HFFc6 (cell line): ENCODE measurements at regions not wholly inside any gene's neighbourhood (a gene's known extent, or its start where the extent isn't known, plus 50 kb on each side); places are given as distances from the start of the nearest gene placed in this dataset.

Experiments used
- DNase-seq: peaks from one replicate; pipeline ENCODE4 v3.0.0-alpha.2; 2018
- H3K27ac Mint-ChIP-seq: 2 replicates; pipeline ENCODE4 v1.8.0; 2020; ENCODE audit warnings: mild to moderate bottlenecking, mixed read lengths
- H3K27me3 Mint-ChIP-seq: 2 replicates; pipeline ENCODE4 v1.8.0; 2021; ENCODE audit warnings: mild to moderate bottlenecking, moderate library complexity, mixed read lengths; ENCODE audit not compliant: insufficient read depth
- H3K36me3 Mint-ChIP-seq: 2 replicates; pipeline ENCODE4 v1.8.0; 2021; ENCODE audit warnings: low read depth, mixed read lengths
- H3K4me1 Mint-ChIP-seq: 2 replicates; pipeline ENCODE4 v1.8.0; 2020; ENCODE audit warnings: low read depth, mixed read lengths
- H3K4me3 Mint-ChIP-seq: 2 replicates; pipeline ENCODE4 v1.8.0; 2020; ENCODE audit warnings: mild to moderate bottlenecking, moderate library complexity, mixed read lengths
- H3K9me3 Mint-ChIP-seq: 2 replicates; pipeline ENCODE4 v1.8.0; 2020; ENCODE audit warnings: mild to moderate bottlenecking, mixed read lengths
- TF ChIP-seq, protein P1 (sequence below): fragments of 200-600 bp; sonication (generic); IDR thresholded peaks from 2 replicates; pipeline ENCODE4 v1.5.0; 2021; ENCODE audit warnings: antibody characterized with exemption, mild to moderate bottlenecking

DNA sequence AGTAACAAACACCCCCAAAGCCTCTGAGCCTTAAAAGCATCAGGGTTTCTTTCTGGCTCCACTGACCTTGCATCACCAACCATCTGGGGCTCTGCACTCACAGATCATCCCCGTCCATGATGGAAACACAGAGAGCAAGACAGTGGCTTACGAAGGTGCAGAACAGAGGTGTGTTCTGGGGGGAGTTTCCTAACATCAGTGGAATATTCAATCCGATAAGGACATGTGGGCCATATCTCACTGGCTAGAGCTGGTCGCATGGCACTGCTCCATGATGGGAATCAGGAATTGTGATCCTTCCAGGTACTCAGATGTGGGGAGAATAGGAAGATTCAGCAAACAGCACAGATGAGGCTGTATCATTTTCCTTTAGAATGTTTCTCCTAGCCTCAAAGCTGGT, 457.2 kb downstream of the IRS2 start:
- no peak overlapping the region for H3K27ac Mint-ChIP-seq
- TF ChIP-seq, protein P1, sequence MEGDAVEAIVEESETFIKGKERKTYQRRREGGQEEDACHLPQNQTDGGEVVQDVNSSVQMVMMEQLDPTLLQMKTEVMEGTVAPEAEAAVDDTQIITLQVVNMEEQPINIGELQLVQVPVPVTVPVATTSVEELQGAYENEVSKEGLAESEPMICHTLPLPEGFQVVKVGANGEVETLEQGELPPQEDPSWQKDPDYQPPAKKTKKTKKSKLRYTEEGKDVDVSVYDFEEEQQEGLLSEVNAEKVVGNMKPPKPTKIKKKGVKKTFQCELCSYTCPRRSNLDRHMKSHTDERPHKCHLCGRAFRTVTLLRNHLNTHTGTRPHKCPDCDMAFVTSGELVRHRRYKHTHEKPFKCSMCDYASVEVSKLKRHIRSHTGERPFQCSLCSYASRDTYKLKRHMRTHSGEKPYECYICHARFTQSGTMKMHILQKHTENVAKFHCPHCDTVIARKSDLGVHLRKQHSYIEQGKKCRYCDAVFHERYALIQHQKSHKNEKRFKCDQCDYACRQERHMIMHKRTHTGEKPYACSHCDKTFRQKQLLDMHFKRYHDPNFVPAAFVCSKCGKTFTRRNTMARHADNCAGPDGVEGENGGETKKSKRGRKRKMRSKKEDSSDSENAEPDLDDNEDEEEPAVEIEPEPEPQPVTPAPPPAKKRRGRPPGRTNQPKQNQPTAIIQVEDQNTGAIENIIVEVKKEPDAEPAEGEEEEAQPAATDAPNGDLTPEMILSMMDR = no peak
- no peak overlapping the region for H3K4me3 Mint-ChIP-seq
- H3K9me3 Mint-ChIP-seq = no peaks in the 10 kb centered on the region
- H3K27me3 Mint-ChIP-seq = peaks cover 3% of the 10 kb centered on the region
- peaks cover 22% of the 10 kb centered on the region for H3K4me1 Mint-ChIP-seq
- no peak for DNase-seq
- no peaks in the 10 kb centered on the region for H3K36me3 Mint-ChIP-seq

DNA sequence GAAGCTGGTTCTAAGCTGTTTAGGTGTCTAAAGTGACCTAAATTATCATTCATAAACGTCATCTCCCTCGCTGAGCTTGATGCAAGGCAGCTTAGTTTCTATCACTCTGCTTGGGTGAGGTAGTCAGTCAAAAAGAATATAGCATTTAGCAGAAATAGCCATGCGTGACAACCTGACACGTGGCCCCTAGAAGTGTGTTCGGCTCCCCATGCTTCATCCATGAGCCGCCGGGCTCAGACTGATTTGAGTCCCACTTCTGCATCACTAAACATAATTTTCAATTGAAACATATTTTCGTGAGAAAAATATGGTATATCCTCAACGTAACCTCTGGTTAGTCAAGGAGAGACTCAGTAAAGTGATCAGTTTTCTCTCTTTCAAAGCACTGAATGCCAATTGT, 459.8 kb downstream of the IRS2 start:
- Mint-ChIP-seq H3K36me3 (no peaks in the 10 kb centered on the region), H3K9me3 (no peaks in the 10 kb centered on the region)
- TF ChIP-seq, protein P1 = no peak

DNA sequence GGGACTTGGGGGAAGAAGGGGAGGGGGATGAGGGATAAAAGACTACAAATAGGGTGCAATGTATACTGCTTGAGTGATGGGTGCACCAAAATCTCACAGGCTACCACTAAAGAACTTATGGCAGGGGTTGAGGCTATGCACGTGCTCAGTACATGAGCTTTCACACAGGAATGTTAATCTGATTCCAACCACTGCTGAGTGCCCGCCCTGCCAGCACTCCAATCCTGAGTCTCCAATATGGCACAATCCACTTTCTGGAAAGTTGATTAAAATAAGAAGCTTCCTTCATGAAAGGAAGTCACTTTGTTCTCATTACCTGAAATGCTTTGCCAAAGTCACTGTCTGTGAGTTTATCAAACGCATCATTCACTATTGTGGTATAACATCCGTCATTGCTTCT, 463.0 kb downstream of the IRS2 start:
- Mint-ChIP-seq H3K36me3 (peaks cover 5% of the 10 kb centered on the region; the same call in 1 of the 2 replicates), H3K4me3 (no peak overlapping the region), H3K9me3 (peaks cover 4% of the 10 kb centered on the region; the same call in 1 of the 2 replicates), H3K4me1 (no peaks in the 10 kb centered on the region; the same call in 1 of the 2 replicates), H3K27ac (no peak overlapping the region), H3K27me3 (peaks cover 9% of the 10 kb centered on the region)
- DNase-seq = no peak
- TF ChIP-seq, protein P1 = no peak

More for the DNA sequence above, 459.8 kb downstream of the IRS2 start:
- DNase-seq = no peak
- peaks cover 12% of the 10 kb centered on the region for H3K4me1 Mint-ChIP-seq
- no peak overlapping the region for H3K4me3 Mint-ChIP-seq
- H3K27me3 Mint-ChIP-seq = peaks cover 7% of the 10 kb centered on the region
- no peak overlapping the region for H3K27ac Mint-ChIP-seq

DNA sequence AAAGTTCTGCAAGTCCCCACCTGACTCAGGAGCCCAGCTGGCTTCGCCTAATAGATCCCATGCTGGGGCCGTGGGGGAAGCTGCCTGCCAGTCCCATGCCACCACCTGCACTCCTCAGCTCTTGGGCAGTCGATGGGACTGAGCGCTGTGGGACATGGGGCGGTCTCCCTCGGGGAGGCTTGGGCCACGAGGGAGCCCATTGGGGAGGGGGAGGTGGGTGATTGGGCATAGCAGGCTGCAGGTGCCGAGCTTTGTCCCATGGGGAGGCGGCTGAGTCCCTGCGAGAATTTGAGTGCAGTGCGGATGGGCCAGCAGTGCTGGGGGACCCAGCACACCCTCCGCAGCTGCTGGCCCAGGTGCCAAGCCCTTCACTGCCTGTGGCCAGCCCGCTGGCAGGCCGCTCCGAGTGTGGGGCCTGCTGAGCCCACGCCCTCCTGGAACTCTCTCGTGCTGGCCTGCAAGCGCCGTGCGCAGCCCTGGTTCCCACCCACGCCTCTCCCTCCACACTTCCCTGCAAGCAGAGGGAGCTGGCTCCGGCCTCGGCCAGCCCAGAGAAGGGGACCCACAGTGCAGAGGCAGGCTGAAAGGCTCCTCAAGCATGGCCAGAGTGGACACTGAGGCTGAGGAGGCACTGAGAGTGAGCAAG, 467.3 kb downstream of the IRS2 start:
- Mint-ChIP-seq H3K9me3 (peaks cover 10% of the 10 kb centered on the region; the same call in 1 of the 2 replicates), H3K36me3 (peaks cover 11% of the 10 kb centered on the region; the same call in 1 of the 2 replicates), H3K4me1 (peaks cover 8% of the 10 kb centered on the region), H3K4me3 (no peak overlapping the region), H3K27ac (no peak overlapping the region), H3K27me3 (peaks cover 12% of the 10 kb centered on the region)
- DNase-seq = no peak
- TF ChIP-seq, protein P1 = no peak

DNA sequence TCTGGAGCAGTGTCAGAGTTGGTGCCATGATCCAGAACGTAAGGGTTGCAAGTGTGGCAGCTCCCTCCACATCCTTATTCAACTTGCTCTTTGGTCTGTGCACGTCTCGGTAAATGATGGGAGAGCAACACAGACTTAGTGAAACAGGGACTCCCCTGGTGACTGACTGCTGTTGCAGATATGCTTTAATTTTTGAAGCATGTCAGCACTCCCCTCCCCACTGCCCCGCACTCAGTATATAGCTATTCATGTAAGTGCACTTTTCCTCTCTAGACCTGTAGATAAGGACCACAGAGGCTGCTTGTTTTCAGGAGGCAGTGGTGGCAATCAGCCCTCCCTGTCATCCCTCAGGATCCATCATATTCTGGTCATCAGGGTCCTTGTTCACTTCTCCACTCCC, 470.9 kb downstream of the IRS2 start:
- Mint-ChIP-seq H3K36me3 (peaks cover 11% of the 10 kb centered on the region; the same call in 1 of the 2 replicates), H3K9me3 (peaks cover 10% of the 10 kb centered on the region; the same call in 1 of the 2 replicates), H3K4me3 (no peak overlapping the region), H3K27ac (no peak overlapping the region), H3K4me1 (peaks cover 8% of the 10 kb centered on the region), H3K27me3 (peaks cover 10% of the 10 kb centered on the region)
- no peak for DNase-seq
- TF ChIP-seq, protein P1 = no peak
